Ovary (tissue), 7 donors: ENCODE measurements at regions not wholly inside any gene's neighbourhood (a gene's known extent, or its start where the extent isn't known, plus 50 kb on each side); places are given as distances from the start of the nearest gene placed in this dataset.

Source experiments
- DNase-seq, 5 donors: peaks; one replicate each; pipeline ENCODE4 v3.0.0-alpha.2; 2019 to 2020
- H3K27ac ChIP-seq, 2 donors: fragments of 200-600 bp; one replicate each; pipeline versions ENCODE4 v1.5.1 to v1.8.0; 2019 to 2022
- H3K27me3 ChIP-seq: fragments of 200-600 bp; one replicate; pipeline ENCODE4 v1.8.0; 2022
- H3K36me3 ChIP-seq: fragments of 200-600 bp; sonication (generic); one replicate; pipeline ENCODE4 v1.5.1; 2019
- H3K4me1 ChIP-seq: one replicate; pipeline ENCODE4 v1.8.1; 2013; ENCODE audit warnings: mild to moderate bottlenecking, moderate library complexity; ENCODE audit not compliant: insufficient read depth
- H3K4me3 ChIP-seq: fragments of 200-600 bp; sonication (generic); one replicate; pipeline ENCODE4 v1.5.1; 2017
- H3K9me3 ChIP-seq, 2 donors: fragments of 200-600 bp in 1 of 2; sonication (generic) in 1 of 2; one replicate each; pipeline versions ENCODE4 v1.5.1 to v1.8.1; 2013 to 2019; ENCODE audit warnings: mild to moderate bottlenecking in 1 of 2, moderate library complexity in 1 of 2
- EP300 ChIP-seq: sonication (generic); formaldehyde crosslinking; IDR thresholded peaks from one replicate; pipeline ENCODE4 v1.6.1; 2017; ENCODE audit warnings: antibody characterized with exemption
- POLR2A ChIP-seq: fragments of 450-650 bp; IDR thresholded peaks from one replicate; pipeline ENCODE4 v1.6.1; 2017; ENCODE audit warnings: antibody characterized with exemption, mild to moderate bottlenecking, moderate library complexity
- WGBS, 3 donors: extraction: QIAGEN DNeasy Blood & Tissue Kit in 1 of 3; methylation state at CpG; one replicate each; pipeline versions ENCODE4 v1.1.5 to v1.1.7; 2013 to 2017; 5-methylcytosine and 5-hydroxymethylcytosine counted together
- intact Hi-C, 4 donors: fragments of 100-400 bp; cut with DNase I; formaldehyde crosslinking; loops; one replicate each; pipeline versions ENCODE4 v1.11.0 to v1.15.1; 2022 to 2023
- TF ChIP-seq, protein P1 (sequence below), 3 donors: fragments of 450-650 bp in 2 of 3; fragments of 200-600 bp in 1 of 3; IDR thresholded peaks; one replicate each; pipeline versions ENCODE4 v1.5.1 to v1.8.0; 2016 to 2022; ENCODE audit warnings: antibody characterized with exemption in 3 of 3, mild to moderate bottlenecking in 1 of 3
- donor health status: DM: no; HTN: no; CAD: no; lungs with moderate emphysema.
- donor health status: DM: no; HTN: no; CAD: no.
- donor health status: Bipolar disorder and iron deficiency.
- donor health status: DM: no; HTN: no; CAD: no.
- donor health status: DM: yes; HTN: yes; CAD: no.

DNA sequence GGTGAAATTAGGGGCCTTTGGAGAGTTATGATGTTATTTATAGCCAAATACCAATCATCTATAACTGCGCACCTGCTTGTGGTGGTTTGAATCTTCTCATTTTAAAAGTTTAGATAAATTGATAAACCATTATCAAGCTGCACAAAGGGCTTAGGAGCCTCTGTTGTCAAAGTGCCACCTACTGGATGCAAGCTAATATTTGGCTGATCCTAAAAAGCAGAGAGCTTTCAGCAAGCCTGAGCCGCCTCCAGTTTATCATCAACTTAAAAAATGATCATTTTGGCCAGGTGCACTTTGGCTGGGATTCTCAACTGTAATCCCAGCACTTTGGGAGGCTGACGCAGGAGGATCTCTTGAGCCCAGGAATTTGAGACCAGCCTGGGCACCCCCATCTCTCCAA, 58.5 kb upstream of the ATXN1 start:
- WGBS, 3 donors = 74 to 80% (median 76%) methylated on average over 3 of the region's 3 CpGs
- DNase-seq = no peak
- no peaks in the 10 kb centered on the region for H3K27me3 ChIP-seq
- no peak overlapping the region for H3K27ac ChIP-seq
- H3K36me3 ChIP-seq = no peaks in the 10 kb centered on the region
- intact Hi-C loops = no loop called here
- no peaks in the 10 kb centered on the region for H3K9me3 ChIP-seq
- TF ChIP-seq EP300 = no peak
- TF ChIP-seq, protein P1, sequence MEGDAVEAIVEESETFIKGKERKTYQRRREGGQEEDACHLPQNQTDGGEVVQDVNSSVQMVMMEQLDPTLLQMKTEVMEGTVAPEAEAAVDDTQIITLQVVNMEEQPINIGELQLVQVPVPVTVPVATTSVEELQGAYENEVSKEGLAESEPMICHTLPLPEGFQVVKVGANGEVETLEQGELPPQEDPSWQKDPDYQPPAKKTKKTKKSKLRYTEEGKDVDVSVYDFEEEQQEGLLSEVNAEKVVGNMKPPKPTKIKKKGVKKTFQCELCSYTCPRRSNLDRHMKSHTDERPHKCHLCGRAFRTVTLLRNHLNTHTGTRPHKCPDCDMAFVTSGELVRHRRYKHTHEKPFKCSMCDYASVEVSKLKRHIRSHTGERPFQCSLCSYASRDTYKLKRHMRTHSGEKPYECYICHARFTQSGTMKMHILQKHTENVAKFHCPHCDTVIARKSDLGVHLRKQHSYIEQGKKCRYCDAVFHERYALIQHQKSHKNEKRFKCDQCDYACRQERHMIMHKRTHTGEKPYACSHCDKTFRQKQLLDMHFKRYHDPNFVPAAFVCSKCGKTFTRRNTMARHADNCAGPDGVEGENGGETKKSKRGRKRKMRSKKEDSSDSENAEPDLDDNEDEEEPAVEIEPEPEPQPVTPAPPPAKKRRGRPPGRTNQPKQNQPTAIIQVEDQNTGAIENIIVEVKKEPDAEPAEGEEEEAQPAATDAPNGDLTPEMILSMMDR (IDR thresholded peaks at IDR 0.05) = no peak
- no peak for TF ChIP-seq POLR2A
- H3K4me3 ChIP-seq = no peak overlapping the region
- no peaks in the 10 kb centered on the region for H3K4me1 ChIP-seq

DNA sequence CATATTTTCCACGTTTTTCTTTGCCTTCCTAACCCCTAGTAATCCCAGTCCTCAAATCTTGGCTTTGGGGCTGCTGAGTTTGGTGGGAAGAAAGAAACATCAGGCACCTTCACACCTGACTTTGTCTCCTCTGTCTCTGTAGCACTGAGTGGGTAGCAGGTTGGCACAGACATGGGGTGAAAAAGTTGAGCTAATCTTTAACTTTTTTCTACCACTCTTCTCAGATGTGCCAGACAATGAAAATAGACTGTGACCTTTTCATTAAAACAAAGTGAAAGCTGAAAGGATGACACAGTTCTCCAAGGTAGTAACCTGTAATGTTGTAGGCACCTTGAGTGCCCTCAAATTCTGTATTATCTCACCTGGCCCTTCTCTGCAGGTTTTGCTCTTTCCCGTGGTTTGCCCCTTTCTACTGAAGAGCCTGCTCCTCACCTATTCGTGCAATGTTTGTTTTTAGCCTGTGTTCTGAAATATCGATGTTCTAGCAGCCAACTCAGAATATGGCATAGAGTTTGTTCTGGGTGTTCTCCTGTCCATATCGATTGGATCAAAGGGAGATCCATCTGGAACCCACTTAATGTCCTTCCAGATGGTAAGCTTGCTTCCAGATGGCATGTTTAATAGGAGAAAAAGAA, 57.8 kb upstream of the ATXN1 start:
- Histone ChIP-seq H3K27ac (no peak overlapping the region), H3K9me3 (no peaks in the 10 kb centered on the region), H3K27me3 (no peaks in the 10 kb centered on the region), H3K4me3 (no peak overlapping the region), H3K36me3 (no peaks in the 10 kb centered on the region), H3K4me1 (no peaks in the 10 kb centered on the region)
- WGBS, 3 donors = 80 to 85% (median 82%) methylated on average over 5 of the region's 5 CpGs
- TF ChIP-seq EP300 (no peak), POLR2A (no peak)
- TF ChIP-seq, protein P1 (IDR thresholded peaks at IDR 0.05) = no peak
- DNase-seq = no peak
- intact Hi-C loops = no loop called here

DNA sequence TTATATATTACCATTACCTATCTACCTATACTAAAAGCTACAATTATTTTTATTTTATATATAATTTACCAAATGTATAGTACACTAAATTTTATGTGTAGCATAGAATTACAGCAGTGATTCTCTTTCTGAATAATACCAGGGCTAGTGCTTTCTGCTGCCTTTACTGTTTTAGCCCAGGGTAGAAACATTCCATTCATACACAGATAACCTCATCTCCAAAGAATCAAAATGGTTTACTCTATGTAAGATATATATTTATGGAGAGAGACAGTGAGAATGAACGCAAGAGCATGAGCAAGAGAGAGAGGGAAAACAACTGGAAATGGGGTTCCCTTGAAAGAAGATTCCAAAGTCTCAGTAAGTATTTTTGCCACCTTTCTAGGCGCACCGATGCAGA, 56.3 kb upstream of the ATXN1 start:
- no peak for DNase-seq
- Histone ChIP-seq H3K4me3 (no peak overlapping the region), H3K4me1 (no peaks in the 10 kb centered on the region), H3K9me3 (no peaks in the 10 kb centered on the region), H3K27me3 (no peaks in the 10 kb centered on the region), H3K36me3 (no peaks in the 10 kb centered on the region), H3K27ac (no peak overlapping the region)
- intact Hi-C loops = no loop called here
- 68 to 85% (median 81%) methylated on average over 3 of the region's 3 CpGs for WGBS, 3 donors
- TF ChIP-seq, protein P1 (IDR thresholded peaks at IDR 0.05) = no peak
- TF ChIP-seq EP300 (no peak), POLR2A (no peak)

DNA sequence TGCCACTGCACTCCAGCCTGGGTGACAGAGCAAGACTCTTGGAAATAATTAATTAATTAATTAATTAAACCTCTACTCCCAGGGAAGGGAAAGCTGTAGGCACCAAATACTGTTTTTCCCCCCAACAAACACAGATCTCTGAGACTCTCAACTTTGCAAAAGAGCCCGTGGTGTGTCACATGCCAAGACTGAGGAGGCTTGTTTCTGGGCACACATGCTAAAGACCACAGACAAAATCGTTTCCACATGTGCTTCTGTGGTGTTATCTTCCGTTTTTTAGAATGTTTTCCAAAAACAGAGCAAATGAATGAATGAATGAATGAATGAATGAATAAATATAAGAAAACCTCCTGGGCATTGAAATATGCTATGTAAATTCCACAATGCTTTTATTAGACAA, 55.6 kb upstream of the ATXN1 start:
- TF ChIP-seq POLR2A (no peak), EP300 (no peak)
- TF ChIP-seq, protein P1 (IDR thresholded peaks at IDR 0.05) = no peak
- Histone ChIP-seq H3K36me3 (no peaks in the 10 kb centered on the region), H3K27ac (no peak overlapping the region), H3K4me3 (no peak overlapping the region), H3K4me1 (no peaks in the 10 kb centered on the region), H3K27me3 (no peaks in the 10 kb centered on the region), H3K9me3 (no peaks in the 10 kb centered on the region)
- DNase-seq = no peak
- intact Hi-C loops = no loop called here
- WGBS, 3 donors = 51 to 54% (median 52%) methylated on average over 3 of the region's 3 CpGs
